Right lung (tissue), 2 donors: ENCODE measurements at regions not wholly inside any gene's neighbourhood (a gene's known extent, or its start where the extent isn't known, plus 50 kb on each side); places are given as distances from the start of the nearest gene placed in this dataset.

Experiments
- DNase-seq, 2 donors: peaks; one replicate each; pipeline ENCODE4 v3.0.0-alpha.2; 2013

DNA sequence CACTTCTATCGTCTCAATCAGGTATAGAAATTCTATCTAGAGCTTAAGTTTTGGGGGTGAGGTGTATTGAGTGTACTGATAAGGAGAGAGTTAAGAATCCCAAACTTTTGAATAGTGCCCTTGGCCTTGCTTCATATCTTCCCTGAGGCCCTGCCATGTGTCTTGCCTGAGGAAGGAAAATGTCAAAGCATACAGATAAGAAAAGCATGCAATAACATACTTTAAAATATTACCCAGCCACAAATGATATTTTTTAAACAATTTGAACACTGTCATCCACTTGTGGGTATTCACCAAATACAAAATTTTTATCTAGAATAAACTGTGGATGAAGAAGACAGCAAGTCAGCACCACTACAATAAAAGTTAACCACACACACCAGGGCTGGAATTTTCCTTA, 631.0 kb upstream of the ALCAM start:
- DNase-seq: no peak

- no peak for DNase-seq
Measured at GRCh38 chr3:104738271-104738670, 628.4 kb upstream of the ALCAM start.

DNA sequence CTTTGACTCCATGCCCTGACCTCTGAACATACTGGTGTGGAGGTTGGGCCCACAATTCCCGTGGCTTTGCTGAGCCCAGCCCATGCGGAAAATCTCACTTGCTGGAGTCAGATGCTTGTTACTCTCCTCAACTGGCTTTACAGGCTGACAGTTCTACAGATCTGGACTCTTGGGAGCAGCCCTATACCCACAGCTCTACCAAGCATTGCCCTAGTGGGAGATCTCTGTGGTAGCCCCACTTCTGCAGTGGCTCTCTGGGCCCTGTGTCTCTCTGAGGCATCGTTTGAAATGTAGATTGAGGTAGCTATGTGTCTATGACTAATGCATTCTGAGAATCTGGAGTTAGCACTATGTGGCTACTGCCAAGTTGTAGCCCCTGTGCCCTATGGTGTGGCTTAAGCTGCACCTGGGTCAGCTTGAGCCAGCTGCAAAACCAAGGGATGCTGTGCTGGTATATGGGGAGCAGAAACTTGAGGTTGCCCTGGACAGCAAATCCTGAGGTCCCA, 625.8 kb upstream of the ALCAM start:
- no peak for DNase-seq

- DNase-seq: no peak
Measured at GRCh38 chr3:104742044-104742443, 624.7 kb upstream of the ALCAM start.

GRCh38 chr3:104745313-104745712, 621.4 kb upstream of the ALCAM start:
- DNase-seq: no peak

GRCh38 chr3:104746056-104746455, 620.7 kb upstream of the ALCAM start:
- no peak for DNase-seq

GRCh38 chr3:104750581-104750980, 616.1 kb upstream of the ALCAM start:
- DNase-seq: no peak

DNA sequence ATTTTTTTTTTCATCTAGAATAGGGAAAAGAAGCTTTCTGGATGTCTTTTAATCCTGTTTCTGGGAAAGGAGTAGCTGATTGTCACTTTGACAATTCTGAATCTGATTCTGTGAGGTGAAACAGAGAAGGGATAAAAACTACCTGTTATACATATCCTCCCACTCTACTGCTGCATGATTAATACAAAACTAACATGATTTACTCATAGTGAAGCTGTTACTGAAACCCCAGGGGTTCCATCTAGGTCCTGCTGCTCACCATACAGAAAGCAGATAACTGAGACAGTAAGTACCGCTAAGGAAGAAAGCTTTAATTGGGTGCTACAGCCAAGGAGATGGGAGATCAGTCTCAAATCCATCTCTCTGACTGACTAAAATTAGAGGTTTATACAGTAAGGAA, 610.9 kb upstream of the ALCAM start:
- no peak for DNase-seq

GRCh38 chr3:104763007-104763406, 603.7 kb upstream of the ALCAM start:
- peak; percentile 25 to 28 for DNase-seq

GRCh38 chr3:104764496-104764895, 602.2 kb upstream of the ALCAM start:
- DNase-seq: peak; percentile 31 to 44

- DNase-seq: no peak
Measured at GRCh38 chr3:104768886-104769285, 597.8 kb upstream of the ALCAM start.

GRCh38 chr3:104779324-104779723, 587.4 kb upstream of the ALCAM start:
- DNase-seq: no peak

DNA sequence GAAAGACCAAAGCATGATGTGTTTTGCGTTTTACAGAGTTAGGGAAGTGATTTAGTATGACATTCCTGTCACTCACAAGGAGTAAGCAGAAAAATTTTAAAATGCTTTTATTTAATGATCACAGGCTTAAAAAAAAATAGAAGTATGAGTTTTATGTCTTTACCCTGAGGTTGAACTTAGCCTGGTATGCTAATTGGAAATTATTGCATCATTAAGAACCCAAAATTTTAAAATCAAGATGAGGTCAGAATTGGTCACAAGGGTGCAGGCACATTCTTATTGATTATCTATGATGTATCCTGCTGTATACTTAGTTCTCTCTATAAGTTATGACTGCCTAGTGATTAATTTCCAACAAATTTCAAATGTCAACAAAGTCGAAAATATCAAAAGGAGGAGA, 585.6 kb upstream of the ALCAM start:
- DNase-seq: no peak

DNA sequence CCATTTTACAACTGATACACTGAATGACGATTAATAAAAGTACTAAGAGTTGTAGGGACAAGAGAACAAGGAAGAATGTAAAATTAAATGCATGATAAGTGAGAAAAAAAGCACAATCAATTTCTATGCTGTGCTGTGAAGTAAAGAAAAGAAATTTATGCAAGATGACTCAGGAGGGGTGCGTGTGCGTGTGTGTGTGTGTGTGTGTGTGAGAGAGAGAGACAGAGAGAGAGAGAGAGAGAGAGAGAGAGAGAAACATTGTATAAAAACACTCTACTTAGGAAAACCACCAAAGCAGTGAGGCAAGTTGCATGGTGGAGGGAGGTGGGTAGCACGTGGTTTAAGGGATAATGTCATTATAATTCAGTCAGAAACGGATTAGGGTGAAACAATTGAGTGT, 580.8 kb upstream of the ALCAM start:
- DNase-seq: no peak

GRCh38 chr3:104787306-104787705, 579.4 kb upstream of the ALCAM start:
- no peak for DNase-seq

GRCh38 chr3:104788807-104789206, 577.9 kb upstream of the ALCAM start:
- no peak for DNase-seq

DNA sequence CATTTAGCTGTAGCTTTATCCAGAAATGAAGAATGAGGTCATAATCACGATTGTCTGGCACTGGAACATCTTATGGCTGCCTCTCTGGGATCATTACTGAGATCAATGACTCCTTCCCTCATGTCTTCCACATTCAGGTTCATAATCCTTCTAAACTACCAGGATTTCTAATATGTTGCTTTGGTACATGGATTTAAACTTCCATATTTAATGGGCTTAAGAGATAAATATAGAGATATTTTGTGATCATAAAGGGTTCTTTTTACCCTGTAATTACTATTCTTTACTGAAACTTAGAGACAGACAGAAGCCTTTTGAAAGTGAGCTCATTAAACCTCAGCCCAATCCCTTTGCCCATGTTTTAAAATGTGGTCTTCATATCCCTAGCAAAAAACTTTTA, 575.4 kb upstream of the ALCAM start:
- DNase-seq: no peak

DNA sequence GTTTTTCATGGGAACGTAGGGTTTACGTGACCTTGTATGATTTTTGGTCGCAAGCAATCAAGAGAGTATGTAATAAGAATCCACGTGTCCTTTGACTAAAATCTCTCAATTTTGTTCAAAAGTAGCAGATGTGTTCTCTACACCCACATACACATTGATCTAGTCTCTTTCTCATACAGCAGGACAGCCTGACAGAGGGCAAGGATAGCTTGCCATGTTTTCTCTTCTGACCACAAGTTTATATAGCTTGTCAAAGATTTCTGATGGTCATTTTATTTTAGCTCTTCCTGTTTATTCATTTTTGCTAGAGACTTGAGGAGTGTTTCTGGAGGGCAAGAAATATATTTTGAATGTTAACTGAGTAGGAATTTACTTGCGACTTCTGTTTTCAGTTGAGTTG, 570.2 kb upstream of the ALCAM start:
- DNase-seq: no peak

DNA sequence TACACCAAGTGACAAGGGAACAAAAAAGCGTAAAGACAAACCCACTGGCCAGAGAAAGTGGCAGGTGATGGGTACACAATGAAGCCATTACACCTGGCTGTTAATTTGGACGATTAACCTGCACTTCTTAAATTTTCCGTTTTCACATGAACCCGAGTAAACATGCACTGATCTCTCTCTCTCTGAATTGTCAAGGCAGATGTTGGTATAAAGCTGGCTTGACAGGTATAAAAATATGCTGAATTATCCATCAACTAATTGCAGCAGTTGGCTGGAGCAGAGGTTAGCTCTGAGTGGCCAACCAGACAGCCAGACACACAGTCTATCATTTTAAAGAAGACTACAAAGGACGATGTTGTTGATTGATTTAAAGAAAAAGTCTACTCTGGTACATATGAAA, 561.7 kb upstream of the ALCAM start:
- no peak for DNase-seq

DNA sequence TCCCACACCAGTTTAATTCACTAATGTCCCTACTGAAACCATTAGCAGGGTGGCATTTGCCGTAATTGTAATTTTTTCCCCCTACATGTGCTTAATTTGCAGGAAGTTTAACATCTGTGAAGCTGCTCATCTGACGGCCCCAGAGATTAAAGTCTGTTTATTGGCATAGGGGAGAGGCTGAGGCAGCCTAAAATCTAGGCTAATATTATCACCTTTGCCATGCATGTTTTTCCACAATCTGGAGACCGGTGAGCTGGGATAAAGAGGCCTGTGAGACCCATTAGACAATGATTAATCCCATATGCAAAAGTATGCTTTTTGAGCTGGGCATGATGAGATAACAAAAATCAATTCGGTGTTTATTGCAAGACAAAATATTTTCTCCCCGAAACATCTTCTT, 561.2 kb upstream of the ALCAM start:
- DNase-seq: no peak

- DNase-seq: no peak
Measured at GRCh38 chr3:104810896-104811295, 555.8 kb upstream of the ALCAM start.

GRCh38 chr3:104816008-104816407, 550.7 kb upstream of the ALCAM start:
- no peak for DNase-seq

- no peak for DNase-seq
Measured at GRCh38 chr3:104816716-104817115, 550.0 kb upstream of the ALCAM start.

DNA sequence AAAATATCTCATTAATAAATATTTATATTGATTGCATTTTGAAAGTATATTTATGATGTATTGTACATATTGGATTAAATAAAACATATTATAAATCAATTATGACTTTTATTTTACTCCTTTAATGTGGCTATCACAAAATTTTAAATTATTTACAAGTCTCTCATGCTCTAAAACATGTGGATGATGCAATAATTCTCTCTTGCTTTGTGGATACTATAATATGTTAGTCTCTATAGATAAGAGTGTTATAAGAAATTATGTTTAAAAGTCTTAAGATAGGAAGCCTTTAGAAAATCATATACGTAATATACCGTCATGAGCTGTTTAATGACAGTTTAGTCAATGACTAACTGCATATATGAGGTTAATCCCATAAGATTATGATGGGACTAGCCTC, 547.4 kb upstream of the ALCAM start:
- no peak for DNase-seq

GRCh38 chr3:104820959-104821358, 545.8 kb upstream of the ALCAM start:
- no peak for DNase-seq
